SK-N-SH (cell line): ENCODE measurements at regions not wholly inside any gene's neighbourhood (a gene's known extent, or its start where the extent isn't known, plus 50 kb on each side); places are given as distances from the start of the nearest gene placed in this dataset.

Source experiments
- CTCF ChIA-PET: fragments of 300-600, 350-600 bp; formaldehyde crosslinking; extraction: SDS; loops from one replicate; lab custom pipeline; 2021; lab: Yijun Ruan, JAX
- POLR2A ChIA-PET: fragments of 350-600 bp; sonication (Branson Sonifier 250); formaldehyde crosslinking; extraction: SDS; loops from one replicate; lab custom pipeline; 2020; ENCODE audit warnings: antibody characterized with exemption, inconsistent platforms; lab: Yijun Ruan, JAX
- DNase-seq: peaks from one replicate; pipeline ENCODE4 v3.0.0; 2012
- H2AFZ ChIP-seq: fragments of 200-600 bp; sonication (generic); 2 replicates; pipeline ENCODE4 v1.8.1; 2016; ENCODE audit warnings: antibody characterized with exemption, mild to moderate bottlenecking, low read depth
- H3F3A ChIP-seq: fragments of 200-600 bp; sonication (generic); replicated peaks from 2 replicates; pipeline ENCODE3; 2016; ENCODE audit warnings: antibody characterized with exemption, mild to moderate bottlenecking; ENCODE audit not compliant: insufficient read depth
- H3K27ac ChIP-seq, 2 experiments: fragments of 200-500 bp in 1 of 2; fragments of 200-600 bp in 1 of 2; sonication (Bioruptor generic) in 1 of 2; sonication (generic), shearing (Covaris generic) in 1 of 2; 2 replicates each; pipeline versions ENCODE4 v1.5.1 to v1.6.1; 2014 to 2016; ENCODE audit warnings: low read depth in 2 of 2, inconsistent platforms in 1 of 2, low read length in 1 of 2, mild to moderate bottlenecking in 1 of 2, mixed read lengths in 1 of 2
- H3K27me3 ChIP-seq: fragments of 200-600 bp; sonication (generic), shearing (Covaris generic); 2 replicates; pipeline ENCODE4 v1.6.1; 2016; ENCODE audit warnings: mixed run types; ENCODE audit not compliant: insufficient read depth
- H3K36me3 ChIP-seq, 2 experiments: fragments of 200-500 bp in 1 of 2; fragments of 200-600 bp in 1 of 2; sonication (Bioruptor generic) in 1 of 2; sonication (generic) in 1 of 2; replicated peaks in 1 of 2; 2 replicates each; pipeline versions ENCODE3 to v1.5.1; 2014 to 2016; ENCODE audit warnings: low read length in 1 of 2, mild to moderate bottlenecking in 1 of 2; ENCODE audit not compliant: insufficient read depth in 2 of 2, control insufficient read depth in 1 of 2
- H3K4me1 ChIP-seq, 2 experiments: fragments of 200-500 bp in 1 of 2; fragments of 200-600 bp in 1 of 2; sonication (Bioruptor generic) in 1 of 2; sonication (generic), shearing (Covaris generic) in 1 of 2; 2 replicates each; pipeline versions ENCODE4 v1.5.1 to v1.6.1; 2014 to 2016; ENCODE audit warnings: low read depth in 1 of 2, low read length in 1 of 2, mixed run types in 1 of 2; ENCODE audit not compliant: insufficient read depth in 2 of 2, control insufficient read depth in 1 of 2
- H3K4me2 ChIP-seq: fragments of 200-600 bp; sonication (generic), shearing (Covaris generic); 2 replicates; pipeline ENCODE4 v1.6.1; 2017; ENCODE audit warnings: mixed run types
- H3K4me3 ChIP-seq, 2 experiments: fragments of 200-500 bp in 1 of 2; fragments of 200-600 bp in 1 of 2; sonication (Bioruptor generic) in 1 of 2; sonication (generic), shearing (Covaris generic) in 1 of 2; 2 replicates each; pipeline versions ENCODE4 v1.5.1 to v1.8.1; 2014 to 2016; ENCODE audit warnings: low read depth in 2 of 2, inconsistent platforms in 1 of 2, low read length in 1 of 2, mild to moderate bottlenecking in 1 of 2, mixed read lengths in 1 of 2, moderate library complexity in 1 of 2
- H3K79me2 ChIP-seq: fragments of 200-600 bp; sonication (generic); 2 replicates; pipeline ENCODE4 v1.8.1; 2017; ENCODE audit warnings: mild to moderate bottlenecking; ENCODE audit not compliant: insufficient read depth
- H3K9ac ChIP-seq: fragments of 200-600 bp; sonication (generic); 2 replicates; pipeline ENCODE4 v1.6.1; 2017; ENCODE audit warnings: mixed run types
- H3K9me2 ChIP-seq: fragments of 200-600 bp; sonication (generic); 2 replicates; pipeline ENCODE4 v1.6.1; 2017; ENCODE audit warnings: mixed run types
- H3K9me3 ChIP-seq: fragments of 200-600 bp; sonication (generic); 2 replicates; pipeline ENCODE4 v1.6.1; 2017; ENCODE audit warnings: mixed run types, mild to moderate bottlenecking, moderate library complexity
- H4K20me1 ChIP-seq: fragments of 200-600 bp; sonication (generic); 2 replicates; pipeline ENCODE4 v1.6.1; 2017; ENCODE audit warnings: mild to moderate bottlenecking, mixed run types; ENCODE audit not compliant: insufficient read depth
- CHD2 ChIP-seq: fragments of 150-350 bp; IDR thresholded peaks from 2 replicates; pipeline ENCODE4 v1.6.1; 2018; ENCODE audit warnings: low read length; ENCODE audit not compliant: partially characterized antibody
- ELF1 ChIP-seq: IDR thresholded peaks from 2 replicates; pipeline ENCODE4 v1.4.0; 2012
- EP300 ChIP-seq, 2 experiments: IDR thresholded peaks; 2 replicates each; pipeline versions ENCODE4 v1.4.0 to v1.6.1; 2012; ENCODE audit warnings: borderline replicate concordance in 1 of 2, low read depth in 1 of 2, low read length in 1 of 2
- EZH2phosphoT487 ChIP-seq: fragments of 200-600 bp; sonication (generic); IDR thresholded peaks from 2 replicates; pipeline ENCODE4 v1.6.1; 2017; ENCODE audit warnings: low read depth, mixed run types, mild to moderate bottlenecking, antibody characterized with exemption, moderate library complexity, borderline replicate concordance
- FOSL2 ChIP-seq: IDR thresholded peaks from 2 replicates; pipeline ENCODE4 v1.4.0; 2012; ENCODE audit warnings: low read depth, mild to moderate bottlenecking, moderate library complexity, borderline replicate concordance
- GABPA ChIP-seq: IDR thresholded peaks from 2 replicates; pipeline ENCODE4 v1.4.0; 2012; ENCODE audit warnings: low read depth, mild to moderate bottlenecking
- GATA2 ChIP-seq: sonication (generic); formaldehyde crosslinking; IDR thresholded peaks from 2 replicates; pipeline ENCODE4 v1.5.0; 2020; ENCODE audit warnings: mild to moderate bottlenecking, missing genetic modification reagents
- JUND ChIP-seq: IDR thresholded peaks from 2 replicates; pipeline ENCODE4 v1.4.0; 2012
- MAX ChIP-seq: IDR thresholded peaks from 2 replicates; pipeline ENCODE4 v1.4.0; 2012; ENCODE audit warnings: low read depth
- MEF2A ChIP-seq: IDR thresholded peaks from 2 replicates; pipeline ENCODE4 v1.4.0; 2012; ENCODE audit warnings: low read depth, borderline replicate concordance
- MXI1 ChIP-seq: IDR thresholded peaks from 2 replicates; pipeline ENCODE4 v1.6.1; 2012; ENCODE audit warnings: mild to moderate bottlenecking, low read depth, low read length, improper control_type of control experiment
- NRF1 ChIP-seq: IDR thresholded peaks from 2 replicates; pipeline ENCODE4 v1.6.1; 2012; ENCODE audit warnings: low read depth, mild to moderate bottlenecking, low read length
- RAD21 ChIP-seq: IDR thresholded peaks from 2 replicates; pipeline ENCODE4 v1.6.1; 2012; ENCODE audit warnings: mild to moderate bottlenecking, low read length
- RCOR1 ChIP-seq: fragments of 150-350 bp; IDR thresholded peaks from 2 replicates; pipeline ENCODE4 v1.6.1; 2017; ENCODE audit warnings: antibody characterized with exemption, low read length
- REST ChIP-seq: IDR thresholded peaks from 2 replicates; pipeline ENCODE4 v1.6.1; 2012; ENCODE audit warnings: mild to moderate bottlenecking, low read depth, low read length, moderate library complexity
- RFX5 ChIP-seq: IDR thresholded peaks from 2 replicates; pipeline ENCODE4 v1.6.1; 2012; ENCODE audit warnings: mild to moderate bottlenecking, improper control_type of control experiment, low read length
- SMC3 ChIP-seq: IDR thresholded peaks from 2 replicates; pipeline ENCODE4 v1.6.1; 2012; ENCODE audit warnings: low read depth, low read length, improper control_type of control experiment
- TAF1 ChIP-seq: IDR thresholded peaks from 2 replicates; pipeline ENCODE4 v1.6.1; 2012; ENCODE audit warnings: low read depth, mild to moderate bottlenecking, low read length, moderate library complexity, borderline replicate concordance
- TCF12 ChIP-seq: IDR thresholded peaks from 2 replicates; pipeline ENCODE4 v1.4.0; 2012
- USF2 ChIP-seq: fragments of 150-350 bp; IDR thresholded peaks from 2 replicates; pipeline ENCODE4 v1.6.1; 2017; ENCODE audit warnings: antibody characterized with exemption, low read length, low read depth, borderline replicate concordance
- YY1 ChIP-seq: IDR thresholded peaks from 2 replicates; pipeline ENCODE4 v1.4.0; 2012; ENCODE audit warnings: low read depth, mild to moderate bottlenecking
- ZBTB33 ChIP-seq: IDR thresholded peaks from 2 replicates; pipeline ENCODE4 v1.4.0; 2012; ENCODE audit warnings: low read depth, borderline replicate concordance
- WGBS: methylation state at CpG from one replicate; pipeline ENCODE4 v1.1.6; 2017; ENCODE audit warnings: low lambda C conversion rate; 5-methylcytosine and 5-hydroxymethylcytosine counted together

- no peak for TF ChIP-seq GABPA
- TF ChIP-seq ZBTB33: no peak
- TF ChIP-seq MEF2A: no peak
- TF ChIP-seq ELF1: no peak
- no peak for TF ChIP-seq FOSL2
- no peak for TF ChIP-seq MAX
- no peak for TF ChIP-seq MXI1
- no peak for TF ChIP-seq RCOR1
- no peak for TF ChIP-seq JUND
- TF ChIP-seq USF2: no peak
- no peak for TF ChIP-seq EZH2phosphoT487
- TF ChIP-seq, all 33 proteins: peak for 0
- POLR2A ChIA-PET: no interaction called here
- no peaks in the 10 kb centered on the region for H4K20me1 ChIP-seq
- H3K4me2 ChIP-seq: no peak overlapping the region
- no peaks in the 10 kb centered on the region for H3K79me2 ChIP-seq
- H3F3A ChIP-seq: no peaks in the 10 kb centered on the region
- H3K4me1 ChIP-seq: no peaks in the 10 kb centered on the region
- no peak for DNase-seq
- no peaks in the 10 kb centered on the region for H3K27me3 ChIP-seq
- no peaks in the 10 kb centered on the region for H3K36me3 ChIP-seq
- H3K9me2 ChIP-seq: no peaks in the 10 kb centered on the region
- CTCF ChIA-PET: no interaction called here
- H2AFZ ChIP-seq: no peak overlapping the region
- H3K9ac ChIP-seq: no peak overlapping the region
- H3K9me3 ChIP-seq: no peaks in the 10 kb centered on the region
- 6% methylated on average over 5 of the region's 5 CpGs for WGBS
- no peak overlapping the region for H3K4me3 ChIP-seq
- no peak overlapping the region for H3K27ac ChIP-seq
Observed at GRCh38 chr11:82560836-82561235, 172.8 kb downstream of the FAM181B start.

GRCh38 chr11:82559609-82560008 is 174.1 kb downstream of the FAM181B start:
- POLR2A ChIA-PET: no interaction called here
- WGBS: 16% methylated on average over 2 of the region's 2 CpGs
- Histone ChIP-seq H3F3A (no peaks in the 10 kb centered on the region), H3K79me2 (no peaks in the 10 kb centered on the region), H3K27me3 (no peaks in the 10 kb centered on the region), H3K9me3 (no peaks in the 10 kb centered on the region), H3K36me3 (no peaks in the 10 kb centered on the region), H3K4me1 (no peaks in the 10 kb centered on the region), H3K4me2 (no peak overlapping the region), H3K9me2 (no peaks in the 10 kb centered on the region), H3K27ac (no peak overlapping the region), H3K4me3 (no peak overlapping the region), H2AFZ (no peak overlapping the region), H3K9ac (no peak overlapping the region), H4K20me1 (no peaks in the 10 kb centered on the region)
- DNase-seq: no peak
- no peak for TF ChIP-seq MEF2A
- no peak for TF ChIP-seq SMC3
- TF ChIP-seq RFX5: no peak
- TF ChIP-seq TAF1: no peak
- TF ChIP-seq RAD21: no peak
- TF ChIP-seq YY1: no peak
- no peak for TF ChIP-seq EZH2phosphoT487
- TF ChIP-seq CHD2: no peak
- TF ChIP-seq GATA2: no peak
- no peak for TF ChIP-seq EP300 (IDR thresholded peaks at IDR 0.05; ENCODE audit: borderline replicate concordance in 1 of 2, low read depth in 1 of 2, low read length in 1 of 2)
- TF ChIP-seq NRF1: no peak
- TF ChIP-seq REST: no peak
- no peak for TF ChIP-seq TCF12
- CTCF ChIA-PET: interaction anchor here (1.0 kb wide), 1 partner anchor 13 kb away, joined by 3 read pairs; no protein-coding TSS in a partner anchor
